Hippocampal formation (tissue), 2 donors: ENCODE measurements at regions not wholly inside any gene's neighbourhood (a gene's known extent, or its start where the extent isn't known, plus 50 kb on each side); places are given as distances from the start of the nearest gene placed in this dataset.
"Not testable (repeated sequence)": the region's sequence is repeated elsewhere in the genome, so short reads cannot be mapped to it uniquely, and the experiment has no call there.

ENCODE experiments used
- DNase-seq, 2 donors: peaks; one replicate each; lab custom pipeline; 2025; lab: John Stamatoyannopoulos, UW

- DNase-seq, result no peak
Measured at GRCh38 chr7:68823996-68824780, 774.1 kb upstream of the AUTS2 start.

GRCh38 chr7:68828575-68828974 lies 769.7 kb upstream of the AUTS2 start:
- no peak for DNase-seq

- no peak for DNase-seq
Measured at GRCh38 chr7:68833422-68833821, 764.9 kb upstream of the AUTS2 start.

GRCh38 chr7:68839014-68839413 lies 759.3 kb upstream of the AUTS2 start:
- DNase-seq, result no peak

- no peak for DNase-seq
Measured at GRCh38 chr7:68840991-68841390, 757.3 kb upstream of the AUTS2 start.

- not testable (repeated sequence) for DNase-seq
Measured at GRCh38 chr7:68843985-68844384, 754.3 kb upstream of the AUTS2 start.

GRCh38 chr7:68846811-68847325 lies 751.4 kb upstream of the AUTS2 start:
- no peak for DNase-seq

GRCh38 chr7:68853254-68853653 lies 745.0 kb upstream of the AUTS2 start:
- no peak for DNase-seq

- no peak for DNase-seq
Measured at GRCh38 chr7:68857571-68857970, 740.7 kb upstream of the AUTS2 start.

GRCh38 chr7:68858497-68858896 lies 739.8 kb upstream of the AUTS2 start:
- DNase-seq, result no peak

GRCh38 chr7:68861171-68861570 lies 737.1 kb upstream of the AUTS2 start:
- no peak for DNase-seq

- DNase-seq, result no peak
Measured at GRCh38 chr7:68862261-68862660, 736.0 kb upstream of the AUTS2 start.

GRCh38 chr7:68862736-68863135 lies 735.5 kb upstream of the AUTS2 start:
- no peak for DNase-seq

GRCh38 chr7:68865351-68866199 lies 732.7 kb upstream of the AUTS2 start:
- DNase-seq, result no peak

GRCh38 chr7:68866200-68866570 lies 732.1 kb upstream of the AUTS2 start:
- no peak for DNase-seq

- not testable (repeated sequence) for DNase-seq
Measured at GRCh38 chr7:68866721-68867120, 731.6 kb upstream of the AUTS2 start.

GRCh38 chr7:68868978-68869377 lies 729.3 kb upstream of the AUTS2 start:
- DNase-seq, result peak in 1 of 2 donors; percentile 18

- DNase-seq, result no peak
Measured at GRCh38 chr7:68873616-68874015, 724.7 kb upstream of the AUTS2 start.

GRCh38 chr7:68875857-68876256 lies 722.4 kb upstream of the AUTS2 start:
- DNase-seq, result no peak

- DNase-seq, result not testable (repeated sequence)
Measured at GRCh38 chr7:68887116-68887515, 711.2 kb upstream of the AUTS2 start.

GRCh38 chr7:68888971-68889385 lies 709.3 kb upstream of the AUTS2 start:
- no peak for DNase-seq

- DNase-seq, result no peak
Measured at GRCh38 chr7:68892236-68892635, 706.0 kb upstream of the AUTS2 start.

GRCh38 chr7:68893411-68893810 lies 704.9 kb upstream of the AUTS2 start:
- DNase-seq, result no peak
